Muscle layer of duodenum (tissue), 2 donors: ENCODE measurements at regions not wholly inside any gene's neighbourhood (a gene's known extent, or its start where the extent isn't known, plus 50 kb on each side); places are given as distances from the start of the nearest gene placed in this dataset.
"Not testable (repeated sequence)": the region's sequence is repeated elsewhere in the genome, so short reads cannot be mapped to it uniquely, and the experiment has no call there.

Source experiments
- H3K27ac ChIP-seq: one replicate; pipeline ENCODE4 v1.7.0; 2013; ENCODE audit warnings: mild to moderate bottlenecking, low read length
- H3K27me3 ChIP-seq: one replicate; pipeline ENCODE4 v1.7.0; 2013; ENCODE audit warnings: low read depth, mild to moderate bottlenecking, control low read depth, low read length
- H3K36me3 ChIP-seq, 2 donors: one replicate each; pipeline ENCODE4 v1.7.0; 2013; ENCODE audit warnings: low read length in 2 of 2, control low read depth in 1 of 2, mild to moderate bottlenecking in 1 of 2; ENCODE audit not compliant: insufficient read depth in 2 of 2, control insufficient read depth in 1 of 2
- H3K4me1 ChIP-seq, 2 donors: one replicate each; pipeline ENCODE4 v1.7.0; 2013; ENCODE audit warnings: low read length in 2 of 2, mild to moderate bottlenecking in 2 of 2, control low read depth in 1 of 2, moderate library complexity in 1 of 2; ENCODE audit not compliant: insufficient read depth in 2 of 2, control insufficient read depth in 1 of 2
- H3K4me3 ChIP-seq, 2 donors: one replicate each; pipeline ENCODE4 v1.7.0; 2013; ENCODE audit warnings: low read length in 2 of 2, low read depth in 1 of 2, mild to moderate bottlenecking in 1 of 2
- H3K9me3 ChIP-seq, 2 donors: one replicate each; pipeline ENCODE4 v1.7.0; 2013; ENCODE audit warnings: low read length in 2 of 2, control low read depth in 1 of 2, mild to moderate bottlenecking in 1 of 2; ENCODE audit not compliant: control insufficient read depth in 1 of 2
- donor health status: healthy.

DNA sequence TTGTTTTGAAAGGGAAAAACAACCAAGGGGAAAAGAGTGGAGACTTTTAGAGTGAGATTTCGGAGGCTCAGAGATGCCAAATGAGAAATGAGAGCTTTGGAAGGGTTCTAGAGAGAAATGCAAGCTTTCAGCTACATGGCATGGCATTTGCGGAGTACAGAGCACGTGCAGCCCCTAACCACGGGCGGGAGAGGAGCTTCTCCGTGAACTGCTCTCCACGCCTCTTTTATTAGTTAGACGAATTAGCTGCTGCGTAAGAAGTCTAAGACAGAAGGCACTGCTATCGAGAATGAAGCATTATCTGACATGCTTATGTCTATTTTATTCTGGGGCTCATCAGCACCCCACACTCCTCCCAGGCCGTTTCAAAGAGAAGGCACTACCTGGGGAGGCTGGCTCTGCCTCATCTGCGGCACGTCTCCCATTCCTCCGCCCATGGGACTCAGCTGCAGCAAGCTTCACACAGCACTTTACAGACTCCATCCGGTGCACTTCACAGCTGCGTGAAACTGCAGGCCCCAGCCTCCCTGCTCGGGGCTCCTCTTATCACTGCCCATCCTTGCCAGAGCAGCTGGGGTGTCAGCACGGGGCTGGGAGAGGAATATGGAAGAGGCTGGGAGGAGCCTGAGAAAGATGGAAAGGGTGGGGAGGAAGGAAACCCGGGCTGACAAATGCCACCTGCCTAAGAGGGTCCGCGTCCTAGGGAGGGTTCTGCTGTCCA lies 207.3 kb upstream of the APCDD1 start:
- Histone ChIP-seq H3K4me3 (no peak overlapping the region), H3K27ac (no peak overlapping the region), H3K36me3 (no peaks in the 10 kb centered on the region), H3K4me1 (peaks cover 0 to 4% of the 10 kb centered on the region in 2 donors), H3K27me3 (no peaks in the 10 kb centered on the region), H3K9me3 (no peaks in the 10 kb centered on the region)

DNA sequence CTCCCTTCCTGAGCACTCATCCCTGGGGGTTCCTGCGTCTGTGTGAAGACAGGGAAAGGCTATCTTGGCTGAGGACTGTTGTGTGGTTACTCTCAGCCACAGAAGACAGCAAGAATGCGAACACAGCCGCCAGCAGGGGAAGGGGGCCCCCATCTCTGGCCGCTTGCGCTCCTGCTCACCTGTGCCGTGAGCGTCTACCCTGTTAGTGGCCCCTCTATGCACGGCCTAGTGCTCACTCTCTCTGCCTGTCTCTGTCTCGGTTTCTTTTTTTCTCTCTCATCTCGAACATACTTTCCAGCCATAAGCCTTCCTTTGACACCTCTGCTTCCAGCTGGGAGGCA lies 206.7 kb upstream of the APCDD1 start:
- H3K4me3 ChIP-seq = no peak overlapping the region
- H3K4me1 ChIP-seq = peaks cover 0 to 4% of the 10 kb centered on the region in 2 donors
- H3K9me3 ChIP-seq = no peaks in the 10 kb centered on the region
- H3K36me3 ChIP-seq = no peaks in the 10 kb centered on the region
- H3K27me3 ChIP-seq = no peaks in the 10 kb centered on the region
- H3K27ac ChIP-seq = no peak overlapping the region

DNA sequence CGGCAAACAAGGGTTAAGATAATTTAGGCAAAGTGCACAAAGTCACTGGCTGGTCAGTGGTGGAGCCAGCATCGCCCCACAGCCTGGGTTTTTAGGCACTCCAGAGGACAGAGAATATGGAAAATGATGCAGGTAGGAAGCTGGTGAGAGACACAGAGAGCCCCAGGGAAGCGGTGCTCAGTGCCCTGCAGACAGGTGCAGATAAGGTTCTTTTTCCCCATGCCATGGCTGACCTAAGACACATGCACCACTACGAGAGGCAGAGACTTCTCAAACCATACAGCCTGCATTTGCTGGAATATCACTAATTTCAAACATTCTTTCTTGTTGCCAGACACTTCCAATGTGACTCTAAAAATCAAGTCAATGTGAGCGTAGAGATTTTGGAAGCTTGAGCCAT lies 205.7 kb upstream of the APCDD1 start:
- Histone ChIP-seq H3K36me3 (no peaks in the 10 kb centered on the region), H3K4me1 (peaks cover 0 to 4% of the 10 kb centered on the region in 2 donors), H3K27me3 (no peaks in the 10 kb centered on the region), H3K4me3 (no peak overlapping the region), H3K27ac (no peak overlapping the region), H3K9me3 (no peaks in the 10 kb centered on the region)

DNA sequence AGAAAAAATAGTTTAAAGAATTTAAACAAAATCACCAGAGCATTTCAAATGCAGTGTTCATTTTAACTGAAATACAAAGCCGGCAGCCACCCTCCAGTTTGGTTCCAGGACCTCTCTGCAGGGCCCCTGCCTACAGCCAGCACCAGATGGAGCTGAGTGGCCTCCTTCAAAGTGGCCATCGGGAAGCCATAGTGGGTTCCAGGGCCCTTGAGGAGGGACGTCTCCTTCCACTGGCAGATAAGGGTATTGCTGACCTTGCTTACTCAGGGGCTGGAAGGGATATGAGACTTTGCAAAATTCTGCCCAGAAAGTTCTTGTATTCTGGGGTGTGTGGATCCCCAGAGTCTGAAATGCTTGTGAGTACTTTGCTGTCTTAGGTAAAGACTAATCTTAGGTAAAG lies 205.2 kb upstream of the APCDD1 start:
- H3K27me3 ChIP-seq = no peaks in the 10 kb centered on the region
- H3K36me3 ChIP-seq = no peaks in the 10 kb centered on the region
- no peaks in the 10 kb centered on the region for H3K9me3 ChIP-seq
- peaks cover 0 to 4% of the 10 kb centered on the region in 2 donors for H3K4me1 ChIP-seq
- H3K4me3 ChIP-seq = no peak overlapping the region
- no peak overlapping the region for H3K27ac ChIP-seq

DNA sequence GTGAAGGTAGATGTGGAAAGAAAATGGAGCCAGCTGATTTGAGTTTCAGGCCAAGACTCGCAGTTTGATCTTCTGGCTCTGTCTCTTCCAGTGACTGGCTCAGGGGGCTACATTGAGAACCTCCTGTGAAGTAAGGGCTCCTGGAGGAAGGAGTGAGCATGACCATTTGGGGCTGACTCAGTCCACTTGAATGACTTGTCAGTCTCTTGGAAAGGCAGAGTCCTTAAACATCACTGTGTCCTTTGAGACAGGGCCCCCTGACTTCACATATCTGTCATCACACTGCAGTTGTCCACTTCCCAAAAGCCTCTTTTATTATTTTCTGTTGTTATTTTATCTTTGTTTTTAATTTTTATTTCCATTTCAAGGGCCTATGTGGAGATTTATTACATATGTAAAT lies 204.6 kb upstream of the APCDD1 start:
- Histone ChIP-seq H3K4me3 (no peak overlapping the region), H3K9me3 (no peaks in the 10 kb centered on the region), H3K27me3 (no peaks in the 10 kb centered on the region), H3K27ac (no peak overlapping the region), H3K4me1 (peaks cover 0 to 4% of the 10 kb centered on the region in 2 donors), H3K36me3 (no peaks in the 10 kb centered on the region)

DNA sequence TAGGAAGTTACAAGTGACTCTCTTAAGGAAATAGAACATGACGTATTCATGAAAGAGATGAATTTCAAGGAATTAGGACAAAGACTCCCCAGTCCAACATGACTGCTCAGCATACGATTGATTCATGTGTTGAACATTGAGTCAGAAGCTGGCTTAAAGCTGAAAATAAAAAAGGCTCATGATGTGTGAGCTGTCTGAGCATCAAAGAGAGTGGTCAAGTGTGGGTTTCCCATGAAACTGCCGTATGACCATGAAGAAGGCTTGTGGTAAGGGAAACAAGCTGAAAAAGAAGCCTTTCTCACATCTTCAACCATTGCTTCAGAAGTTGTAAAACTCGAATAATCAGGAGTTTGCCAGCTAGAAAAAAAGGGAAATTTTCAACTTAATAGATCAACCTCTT lies 201.9 kb upstream of the APCDD1 start:
- Histone ChIP-seq H3K4me3 (no peak overlapping the region), H3K9me3 (no peaks in the 10 kb centered on the region), H3K27me3 (no peaks in the 10 kb centered on the region), H3K27ac (no peak overlapping the region), H3K4me1 (no peaks in the 10 kb centered on the region), H3K36me3 (no peaks in the 10 kb centered on the region)

DNA sequence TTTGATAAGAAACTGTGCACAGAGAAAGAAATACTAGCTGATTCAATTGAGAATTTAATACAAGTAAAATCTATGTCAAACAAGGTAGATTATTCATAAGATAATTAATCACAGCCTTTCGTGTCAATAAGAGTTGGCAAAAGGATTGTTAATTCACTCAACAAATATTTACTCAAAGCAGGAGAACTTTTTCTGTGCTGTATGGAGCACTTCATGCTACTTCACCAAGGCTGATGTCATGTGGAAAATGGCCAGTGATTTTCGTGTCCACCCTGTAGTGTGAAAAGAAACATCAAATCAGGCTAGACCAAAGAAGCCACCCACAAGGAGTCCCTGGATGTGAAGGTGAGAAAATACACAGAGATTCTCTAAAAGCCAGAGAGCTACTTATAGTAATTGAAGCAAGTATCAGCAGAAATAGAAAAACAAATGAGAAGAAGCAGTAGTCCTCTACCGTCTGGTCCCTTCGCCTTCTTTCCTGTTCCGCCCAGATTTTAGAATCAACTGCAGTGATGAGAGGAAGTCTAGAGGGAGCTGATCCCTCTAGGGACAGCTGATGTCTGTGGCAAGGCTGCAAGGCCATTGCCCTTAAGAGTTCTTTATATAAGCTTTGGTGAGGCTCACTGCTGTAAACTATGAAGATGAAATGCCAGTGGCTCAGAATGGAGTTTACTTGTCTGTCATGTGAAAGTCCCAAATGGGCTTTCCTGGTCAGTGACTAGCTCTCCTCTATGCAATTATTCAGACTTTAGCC lies 201.3 kb upstream of the APCDD1 start:
- H3K4me1 ChIP-seq = no peaks in the 10 kb centered on the region
- H3K27ac ChIP-seq = no peak overlapping the region
- no peak overlapping the region for H3K4me3 ChIP-seq
- no peaks in the 10 kb centered on the region for H3K36me3 ChIP-seq
- no peaks in the 10 kb centered on the region for H3K9me3 ChIP-seq
- H3K27me3 ChIP-seq = no peaks in the 10 kb centered on the region

DNA sequence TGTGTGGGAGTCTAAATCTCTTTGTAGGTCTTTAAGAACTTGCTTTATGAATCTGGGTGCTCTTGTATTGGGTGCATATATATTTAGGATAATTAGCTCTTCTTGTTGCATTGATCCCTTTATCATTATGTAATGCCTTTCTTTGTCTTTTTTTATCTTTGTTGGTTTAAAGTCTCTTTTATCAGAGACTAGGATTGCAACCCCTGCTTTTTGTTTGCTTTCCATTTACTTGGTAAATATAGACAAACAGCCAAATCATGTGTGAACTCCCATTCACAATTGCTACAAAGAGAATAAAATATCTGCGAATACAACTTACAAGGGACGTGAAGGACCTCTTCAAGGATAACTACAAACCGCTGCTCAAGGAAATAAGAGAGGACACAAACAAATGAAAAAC lies 198.2 kb upstream of the APCDD1 start:
- H3K4me1 ChIP-seq, H3K36me3 ChIP-seq: not testable (repeated sequence)

DNA sequence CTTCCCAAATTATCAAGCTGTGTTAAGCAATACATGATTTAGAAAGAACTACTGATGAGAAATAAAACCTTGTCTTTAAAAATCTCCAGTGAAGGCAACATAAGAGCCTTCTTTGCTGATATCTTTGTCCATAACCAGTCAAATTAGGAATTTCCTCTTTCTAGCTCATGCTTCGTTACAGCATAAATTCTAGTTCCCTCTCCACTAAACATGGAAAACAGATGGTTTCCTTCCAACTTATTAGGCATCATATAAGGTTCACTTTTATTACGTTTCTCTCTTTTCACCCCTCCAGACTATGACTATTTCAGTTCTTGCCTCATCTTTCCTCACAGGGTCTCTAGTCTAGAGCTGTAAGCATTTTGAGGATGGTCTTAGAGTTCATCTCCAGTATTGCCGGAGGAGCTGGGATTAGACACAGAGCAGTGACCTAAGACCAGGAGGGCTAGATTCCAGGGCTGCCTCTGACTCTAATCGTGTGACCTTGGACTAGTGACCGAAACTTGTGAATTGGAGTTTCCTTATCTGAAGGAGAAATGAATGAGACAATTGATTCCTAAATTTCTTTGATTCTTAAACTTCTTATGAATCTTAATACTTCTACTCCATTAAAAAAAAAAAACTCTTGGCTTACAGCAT lies 195.5 kb upstream of the APCDD1 start:
- H3K9me3 ChIP-seq = no peaks in the 10 kb centered on the region
- H3K4me1 ChIP-seq = no peaks in the 10 kb centered on the region
- no peak overlapping the region for H3K4me3 ChIP-seq
- no peak overlapping the region for H3K27ac ChIP-seq
- H3K36me3 ChIP-seq = no peaks in the 10 kb centered on the region
- H3K27me3 ChIP-seq = no peaks in the 10 kb centered on the region

More for the DNA sequence above, 198.2 kb upstream of the APCDD1 start:
- not testable (repeated sequence) for H3K9me3 ChIP-seq, H3K27me3 ChIP-seq, H3K4me3 ChIP-seq, H3K27ac ChIP-seq

DNA sequence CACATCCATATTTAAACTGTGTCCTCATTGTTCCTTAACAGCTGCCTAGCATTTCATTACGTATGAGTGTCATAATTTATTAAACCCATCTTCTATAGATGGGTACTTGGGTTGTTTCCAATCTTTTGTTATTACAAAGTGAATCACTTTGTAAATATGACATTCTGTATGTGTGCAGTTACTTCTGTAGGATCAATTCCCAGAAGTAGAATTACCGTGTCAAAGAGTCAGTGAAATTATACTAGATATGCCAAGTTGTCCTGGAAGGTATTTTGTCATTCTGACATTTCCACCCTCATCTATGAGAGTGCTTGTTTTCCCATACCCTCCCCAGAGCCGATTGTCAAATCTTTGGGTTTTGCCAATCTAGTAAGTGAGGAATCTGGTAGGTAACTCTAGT lies 194.5 kb upstream of the APCDD1 start:
- no peaks in the 10 kb centered on the region for H3K27me3 ChIP-seq

DNA sequence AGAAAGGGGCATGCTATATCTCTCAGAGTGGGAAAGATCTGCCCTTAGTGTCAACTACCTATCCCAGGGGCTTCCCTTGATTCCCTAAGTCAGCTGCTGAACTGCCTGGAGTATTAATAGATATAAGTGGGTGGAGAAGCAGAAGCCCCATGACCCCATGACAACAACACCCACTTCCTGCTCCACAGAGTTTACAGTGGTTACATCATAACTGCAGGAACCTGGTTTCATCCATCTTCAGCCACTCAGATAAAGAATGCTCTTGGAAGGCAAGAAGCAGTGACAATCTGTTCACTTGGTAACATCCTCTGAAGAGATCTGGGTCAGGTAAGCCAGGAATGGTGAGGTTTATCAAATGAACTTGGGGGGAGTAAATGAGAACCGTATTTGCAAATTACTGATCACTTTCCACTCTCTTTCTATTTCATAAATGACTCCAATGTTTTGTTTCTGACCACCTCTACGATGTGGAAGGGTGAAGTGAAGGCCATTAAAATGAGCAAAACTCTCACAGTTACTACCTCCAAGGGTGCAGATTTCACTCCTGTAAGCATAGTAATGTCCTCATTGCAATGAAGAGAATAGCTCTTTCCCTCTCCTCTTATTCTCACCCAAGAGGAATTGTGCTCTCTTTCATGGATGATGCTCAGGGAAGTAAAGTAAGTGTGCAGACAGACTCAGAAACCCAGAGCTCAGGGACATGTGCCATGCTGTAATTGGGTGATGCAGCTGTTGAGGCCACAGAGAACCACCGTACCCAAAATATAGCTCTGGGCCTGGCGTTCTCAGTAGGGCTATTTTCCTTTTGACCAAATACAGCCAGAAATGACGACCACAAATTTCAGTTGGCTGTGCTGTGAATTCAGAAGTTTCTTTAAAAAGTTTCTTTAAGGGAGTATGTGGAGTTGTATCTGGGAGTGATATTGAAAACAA lies 192.8 kb upstream of the APCDD1 start:
- no peak overlapping the region for H3K27ac ChIP-seq
- no peaks in the 10 kb centered on the region for H3K36me3 ChIP-seq
- H3K27me3 ChIP-seq = no peaks in the 10 kb centered on the region
- no peaks in the 10 kb centered on the region for H3K4me1 ChIP-seq
- H3K9me3 ChIP-seq = no peaks in the 10 kb centered on the region
- no peak overlapping the region for H3K4me3 ChIP-seq

More for the DNA sequence above, 194.5 kb upstream of the APCDD1 start:
- Histone ChIP-seq H3K27ac (no peak overlapping the region), H3K9me3 (no peaks in the 10 kb centered on the region), H3K36me3 (no peaks in the 10 kb centered on the region), H3K4me1 (no peaks in the 10 kb centered on the region), H3K4me3 (no peak overlapping the region)
